GM18858 (cell line): ENCODE measurements at regions not wholly inside any gene's neighbourhood (a gene's known extent, or its start where the extent isn't known, plus 50 kb on each side); places are given as distances from the start of the nearest gene placed in this dataset.
"Not testable (repeated sequence)": the region's sequence is repeated elsewhere in the genome, so short reads cannot be mapped to it uniquely, and the experiment has no call there.

Experiments used
- ATAC-seq: cut with Tn5 transposase; IDR thresholded peaks from one replicate; pipeline ENCODE4 v1.9.1; 2021; ENCODE audit not compliant: unreplicated experiment

- no peak for ATAC-seq
Observed at GRCh38 chr16:17944345-17944744, 392.2 kb downstream of the NPIPA8 start.

GRCh38 chr16:17942067-17942466, 394.5 kb downstream of the NPIPA8 start:
- ATAC-seq: no peak

- ATAC-seq: no peak
Observed at GRCh38 chr16:17940584-17941364, 395.8 kb downstream of the NPIPA8 start.

- peak; percentile 36 for ATAC-seq
Observed at GRCh38 chr16:17939723-17940122, 396.8 kb downstream of the NPIPA8 start.

- ATAC-seq: peak; percentile 46
Observed at GRCh38 chr16:17939122-17939536, 397.4 kb downstream of the NPIPA8 start.

- no peak for ATAC-seq
Observed at GRCh38 chr16:17938546-17938945, 398.0 kb downstream of the NPIPA8 start.

GRCh38 chr16:17936766-17937402, 399.7 kb downstream of the NPIPA8 start:
- no peak for ATAC-seq

GRCh38 chr16:17930280-17930679, 406.3 kb downstream of the NPIPA8 start:
- no peak for ATAC-seq

GRCh38 chr16:17926866-17927399, 409.6 kb downstream of the NPIPA8 start:
- ATAC-seq: no peak

- ATAC-seq: no peak
Observed at GRCh38 chr16:17926461-17926860, 410.1 kb downstream of the NPIPA8 start.

- ATAC-seq: no peak
Observed at GRCh38 chr16:17925761-17926160, 410.8 kb downstream of the NPIPA8 start.

- no peak for ATAC-seq
Observed at GRCh38 chr16:17921357-17921978, 415.1 kb downstream of the NPIPA8 start.

- no peak for ATAC-seq
Observed at GRCh38 chr16:17917316-17918019, 419.1 kb downstream of the NPIPA8 start.

- no peak for ATAC-seq
Observed at GRCh38 chr16:17915791-17916190, 420.7 kb downstream of the NPIPA8 start.

GRCh38 chr16:17914168-17914567, 422.4 kb downstream of the NPIPA8 start:
- no peak for ATAC-seq

GRCh38 chr16:17911578-17911977, 425.0 kb downstream of the NPIPA8 start:
- not testable (repeated sequence) for ATAC-seq

GRCh38 chr16:17906626-17907025, 429.9 kb downstream of the NPIPA8 start:
- not testable (repeated sequence) for ATAC-seq

GRCh38 chr16:17901309-17901708, 430.5 kb upstream of the XYLT1 start:
- no peak for ATAC-seq

- ATAC-seq: no peak
Observed at GRCh38 chr16:17899141-17899540, 428.4 kb upstream of the XYLT1 start.

GRCh38 chr16:17887963-17888362, 417.2 kb upstream of the XYLT1 start:
- no peak for ATAC-seq

GRCh38 chr16:17885659-17886207, 415.0 kb upstream of the XYLT1 start:
- no peak for ATAC-seq
